NCI-H2227 (cell line): ENCODE measurements at regions not wholly inside any gene's neighbourhood (a gene's known extent, or its start where the extent isn't known, plus 50 kb on each side); places are given as distances from the start of the nearest gene placed in this dataset.

Source experiments
- DNase-seq: peaks from one replicate; lab custom pipeline; 2025; ENCODE audit not compliant: unreplicated experiment; lab: John Stamatoyannopoulos, UW

GRCh38 chr7:25926451-25926850 lies 225.5 kb upstream of the NFE2L3 start:
- DNase-seq, result no peak

GRCh38 chr7:25926891-25927625 lies 224.9 kb upstream of the NFE2L3 start:
- no peak for DNase-seq

- DNase-seq, result no peak
Measured at GRCh38 chr7:25927626-25927978, 224.4 kb upstream of the NFE2L3 start.

DNA sequence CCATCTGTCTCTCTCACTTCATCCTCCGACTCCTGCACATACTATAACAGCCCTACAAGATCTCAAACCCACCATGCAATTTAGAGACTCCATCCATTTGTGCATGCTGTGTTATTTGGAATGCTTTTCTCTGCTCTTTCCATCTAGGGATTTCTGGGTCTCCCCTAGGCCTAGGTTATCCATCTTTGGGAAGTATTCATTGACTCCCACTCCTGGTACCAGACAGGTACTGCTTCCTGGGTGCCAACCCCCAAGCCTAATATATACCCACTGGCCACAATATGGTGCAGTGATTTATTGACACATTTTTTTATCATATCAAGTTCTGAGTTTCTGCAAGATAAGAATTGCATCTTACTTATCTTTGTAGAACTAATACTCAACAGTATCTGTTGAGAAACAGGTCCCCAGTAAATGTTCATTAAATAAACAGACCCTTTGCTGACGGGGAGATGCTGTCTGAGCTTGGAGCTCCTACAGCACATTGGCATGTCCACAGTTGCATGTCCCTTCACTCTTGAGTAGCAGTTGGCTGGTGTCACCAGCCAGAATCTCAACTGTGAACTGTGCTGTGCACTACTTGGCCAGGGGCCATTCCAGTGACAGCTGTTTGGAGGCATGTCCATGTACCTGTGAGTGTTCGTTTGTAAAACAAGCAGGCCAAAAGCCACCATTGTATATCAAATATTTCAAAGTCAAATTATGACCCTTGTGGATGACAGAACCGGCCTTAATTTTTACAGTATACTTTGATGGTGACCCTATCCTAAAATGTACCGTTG lies 223.3 kb upstream of the NFE2L3 start:
- no peak for DNase-seq

GRCh38 chr7:25929448-25929847 lies 222.6 kb upstream of the NFE2L3 start:
- DNase-seq, result no peak

- DNase-seq, result no peak
Measured at GRCh38 chr7:25930492-25931048, 221.4 kb upstream of the NFE2L3 start.

GRCh38 chr7:25931156-25931555 lies 220.8 kb upstream of the NFE2L3 start:
- DNase-seq, result no peak

DNA sequence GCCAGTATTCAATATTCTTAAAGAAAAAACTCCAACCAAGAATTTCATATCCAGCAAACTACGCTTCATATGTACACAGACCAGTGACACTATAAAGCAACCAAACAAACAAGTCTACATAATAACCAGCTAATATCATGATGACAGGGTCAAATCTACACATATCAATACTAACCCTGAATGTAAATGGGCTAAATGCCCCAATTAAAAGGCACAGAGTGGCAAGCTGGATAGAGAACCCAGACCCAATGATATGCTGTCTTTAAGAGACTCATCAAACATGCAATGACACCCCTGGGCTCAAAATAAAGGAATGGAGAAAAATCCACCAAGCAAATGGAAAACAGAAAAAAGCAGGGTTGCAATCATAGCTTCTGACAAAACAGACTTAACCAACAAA lies 218.1 kb upstream of the NFE2L3 start:
- no peak for DNase-seq

DNA sequence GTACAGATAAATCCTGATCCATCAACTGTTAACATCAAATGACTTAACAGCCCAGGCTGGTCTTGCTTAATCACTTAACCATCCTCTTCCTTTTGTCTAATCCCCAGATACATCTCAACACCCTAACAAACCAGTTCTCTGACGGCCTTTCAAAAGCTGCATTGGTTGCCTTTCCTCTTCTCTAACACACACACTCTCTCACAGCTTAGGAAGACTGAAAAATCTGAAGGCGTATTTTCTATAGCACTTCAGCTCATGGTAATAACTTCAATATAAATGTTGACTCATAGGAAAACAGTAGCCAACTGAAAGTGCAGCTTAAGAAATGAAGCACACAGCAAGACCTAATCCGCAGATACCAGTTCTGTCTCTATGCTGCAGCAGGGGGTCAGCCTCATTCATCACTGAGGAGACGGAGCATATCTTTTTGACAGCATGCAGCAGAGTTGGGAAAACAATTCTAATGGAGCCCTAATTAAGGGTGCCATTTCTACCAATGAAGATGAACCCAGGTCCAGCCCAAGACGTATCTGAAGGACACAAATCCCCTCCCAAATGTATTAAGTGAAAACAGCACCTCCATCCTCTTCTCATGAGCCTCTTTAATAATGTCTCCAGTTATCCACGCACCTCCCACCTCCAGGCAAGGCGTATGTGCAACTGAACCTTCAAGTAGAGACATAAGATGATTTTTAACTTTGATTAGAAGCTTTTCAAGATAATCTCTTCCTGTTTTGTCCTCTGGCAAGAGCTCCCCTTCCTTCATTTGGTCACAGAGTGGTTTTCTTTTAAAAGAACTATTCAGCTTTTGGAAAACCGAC lies 211.7 kb upstream of the NFE2L3 start:
- DNase-seq, result peak; percentile 48

GRCh38 chr7:25944777-25945515 lies 207.1 kb upstream of the NFE2L3 start:
- DNase-seq, result no peak

GRCh38 chr7:25945608-25946007 lies 206.4 kb upstream of the NFE2L3 start:
- no peak for DNase-seq

DNA sequence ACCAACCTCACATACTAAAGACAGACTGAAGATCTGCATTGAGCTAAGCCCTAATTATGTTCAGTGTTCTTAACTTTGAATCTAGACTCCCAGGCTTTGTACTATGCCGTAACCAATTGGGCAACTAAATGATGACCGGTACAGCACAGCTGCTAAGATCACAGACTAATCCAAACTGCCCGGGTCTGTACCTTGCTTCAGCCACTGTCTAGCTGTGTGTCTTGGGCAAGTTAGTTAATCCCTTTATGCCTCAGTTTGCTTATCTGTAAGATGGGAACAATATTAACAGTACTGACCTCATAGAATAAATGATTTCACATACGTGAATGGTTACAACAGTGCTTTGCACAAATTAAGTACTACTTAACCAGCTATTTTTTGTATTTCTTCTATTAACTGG lies 205.8 kb upstream of the NFE2L3 start:
- DNase-seq, result no peak

GRCh38 chr7:25947669-25948516 lies 204.1 kb upstream of the NFE2L3 start:
- no peak for DNase-seq

DNA sequence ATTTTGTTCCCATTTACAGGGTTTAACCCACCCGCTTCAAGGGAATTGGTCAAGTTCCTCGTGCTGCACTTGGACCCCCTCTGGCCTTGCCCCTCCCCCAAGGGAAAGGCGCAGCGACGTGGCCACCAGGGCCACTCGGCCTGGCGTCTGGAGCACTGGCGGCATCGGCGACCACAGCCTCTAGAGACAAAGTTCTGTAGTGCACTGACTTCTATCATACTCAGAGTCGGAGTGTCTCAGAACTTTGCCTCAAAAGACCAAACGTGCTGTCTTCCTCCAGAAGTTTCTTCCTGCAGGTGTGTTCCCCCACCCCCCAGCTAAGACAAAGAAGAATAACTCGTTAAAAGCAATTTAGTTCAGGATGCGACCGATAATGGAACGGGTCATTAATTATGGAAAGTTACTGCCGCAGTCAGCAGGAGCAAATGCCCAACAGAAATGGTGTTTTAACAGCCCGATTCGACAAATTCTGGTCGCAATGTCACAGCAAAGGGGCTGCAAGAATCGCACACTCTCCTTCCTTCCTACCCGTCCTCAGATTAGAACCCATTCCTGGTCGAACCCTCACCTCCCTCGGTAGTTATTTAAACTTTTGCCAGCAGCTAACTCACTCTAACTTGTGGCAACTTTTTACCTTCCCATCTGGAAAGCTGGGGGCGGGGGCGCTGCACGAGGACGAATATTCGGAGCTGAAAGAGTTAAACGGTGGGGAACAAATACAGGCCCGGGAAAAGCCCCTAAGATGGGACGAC lies 202.1 kb upstream of the NFE2L3 start:
- DNase-seq, result peak; percentile 17

DNA sequence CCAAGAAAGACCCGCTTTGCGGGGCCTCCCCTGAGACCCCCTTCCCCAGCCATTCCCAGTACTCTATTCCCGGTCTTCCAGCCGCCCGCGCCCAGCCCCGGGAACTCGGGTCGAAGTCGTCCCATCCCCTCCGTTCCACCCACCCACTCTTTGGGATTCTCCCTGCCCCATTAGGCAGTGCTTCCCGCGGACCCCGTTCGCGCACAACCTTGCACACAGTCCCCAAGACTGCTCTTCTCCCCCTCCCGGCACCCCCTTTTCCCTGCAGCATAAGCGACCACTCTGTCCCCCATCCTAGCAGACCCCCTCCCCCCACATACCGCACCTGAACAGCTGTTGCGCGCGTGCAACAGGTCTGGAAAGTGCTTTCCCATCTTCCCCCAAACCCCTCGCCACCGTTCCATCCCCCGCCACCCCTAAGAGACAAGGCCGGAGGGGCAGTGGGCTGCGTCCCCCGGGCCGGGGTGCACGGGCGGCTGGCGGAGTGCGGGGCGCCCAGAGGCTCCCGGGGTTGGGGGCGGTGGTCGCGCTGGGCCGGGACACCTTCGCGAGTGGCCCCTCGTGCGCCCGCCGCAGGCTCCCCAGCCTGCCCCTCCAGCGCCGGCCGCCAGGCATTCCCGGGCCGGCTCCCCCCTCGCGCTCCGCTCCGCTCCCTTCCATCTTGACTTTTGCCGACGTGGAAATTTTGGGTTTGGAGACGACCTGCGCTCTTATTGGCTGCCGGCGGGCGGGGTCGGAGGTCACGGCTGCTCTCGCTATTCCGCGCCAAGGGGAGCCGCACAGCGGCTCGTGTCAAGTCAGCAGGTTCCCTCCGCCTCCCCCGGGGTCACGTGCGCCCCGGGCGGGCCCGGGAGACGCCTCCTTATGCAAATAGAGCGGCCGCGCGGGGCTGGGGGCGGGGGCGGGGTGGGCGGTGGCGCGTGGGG lies 201.2 kb upstream of the NFE2L3 start:
- DNase-seq, result peak; percentile 96

GRCh38 chr7:25951414-25952260 lies 200.4 kb upstream of the NFE2L3 start:
- peak; percentile 70 for DNase-seq
